ENCODE measurements at regions not wholly inside any gene's neighbourhood (a gene's known extent, or its start where the extent isn't known, plus 50 kb on each side); places are given as distances from the start of the nearest gene placed in this dataset.

- TF ChIP-seq CTCF (IDR thresholded peaks at IDR 0.05 in 4 of 5, conservative IDR thresholded peaks at IDR 0.05 in 1 of 5): no peak
- TF ChIP-seq POLR2A (IDR thresholded peaks at IDR 0.05): no peak
Observed at GRCh38 chr13:111424134-111424533, 103.7 kb downstream of the TEX29 start.
